GM23338 (cell line): ENCODE measurements at regions not wholly inside any gene's neighbourhood (a gene's known extent, or its start where the extent isn't known, plus 50 kb on each side); places are given as distances from the start of the nearest gene placed in this dataset.

Source experiments
- ATAC-seq: fragments of 200-7000 bp; cut with Tn5 transposase; 3 replicates; pipeline ENCODE4 v1.9.1; 2020
- DNase-seq: peaks from one replicate; pipeline ENCODE4 v3.0.0-alpha.2; 2015; ENCODE audit warnings: low spot score
- H2AFZ ChIP-seq: fragments of 200-600 bp; sonication (generic); 2 replicates; pipeline ENCODE4 v1.8.0; 2016; ENCODE audit warnings: antibody characterized with exemption, mild to moderate bottlenecking, moderate library complexity
- H3F3A ChIP-seq: fragments of 200-600 bp; sonication (generic); replicated peaks from 2 replicates; pipeline ENCODE4 v1.8.0; 2017; ENCODE audit warnings: antibody characterized with exemption, mixed run types, low read depth
- H3K27ac ChIP-seq: fragments of 200-600 bp; sonication (generic); 2 replicates; pipeline ENCODE4 v1.6.1; 2016; ENCODE audit warnings: low read depth
- H3K27me3 ChIP-seq: fragments of 200-600 bp; sonication (generic); 2 replicates; pipeline ENCODE4 v1.8.0; 2016; ENCODE audit warnings: mild to moderate bottlenecking, mixed run types, moderate library complexity; ENCODE audit not compliant: insufficient read depth
- H3K36me3 ChIP-seq: fragments of 200-600 bp; sonication (generic); 2 replicates; pipeline ENCODE4 v1.8.0; 2016; ENCODE audit warnings: mild to moderate bottlenecking; ENCODE audit not compliant: insufficient read depth
- H3K4me1 ChIP-seq: fragments of 200-600 bp; sonication (generic); 2 replicates; pipeline ENCODE4 v1.8.0; 2016; ENCODE audit warnings: mild to moderate bottlenecking, moderate library complexity; ENCODE audit not compliant: insufficient read depth
- H3K4me2 ChIP-seq: fragments of 200-600 bp; sonication (generic); 2 replicates; pipeline ENCODE4 v1.7.1; 2017; ENCODE audit warnings: mixed run types
- H3K4me3 ChIP-seq: fragments of 200-600 bp; sonication (generic); 2 replicates; pipeline ENCODE4 v1.6.1; 2016; ENCODE audit warnings: mixed run types
- H3K79me2 ChIP-seq: fragments of 200-600 bp; sonication (generic); replicated peaks from 2 replicates; pipeline ENCODE4 v1.8.0; 2017; ENCODE audit warnings: mild to moderate bottlenecking; ENCODE audit not compliant: insufficient read depth
- H3K9me2 ChIP-seq: fragments of 200-600 bp; sonication (generic); 2 replicates; pipeline ENCODE4 v1.8.0; 2017; ENCODE audit not compliant: insufficient read depth
- H4K20me1 ChIP-seq: fragments of 200-600 bp; sonication (generic); replicated peaks from 2 replicates; pipeline ENCODE4 v1.8.0; 2017; ENCODE audit warnings: mild to moderate bottlenecking; ENCODE audit not compliant: insufficient read depth
- H3K27ac Mint-ChIP-seq: 2 replicates; pipeline ENCODE4 v1.8.0; 2020; ENCODE audit warnings: inconsistent platforms, mild to moderate bottlenecking, moderate library complexity, mixed read lengths
- H3K27me3 Mint-ChIP-seq: 3 replicates; pipeline ENCODE4 v1.8.0; 2022; ENCODE audit warnings: low read depth, mild to moderate bottlenecking, moderate library complexity, mixed read lengths, inconsistent platforms; ENCODE audit not compliant: insufficient read depth, poor library complexity
- H3K36me3 Mint-ChIP-seq: 3 replicates; pipeline ENCODE4 v1.8.0; 2021; ENCODE audit warnings: low read depth, mild to moderate bottlenecking, inconsistent platforms, moderate library complexity, mixed read lengths
- H3K4me1 Mint-ChIP-seq: 3 replicates; pipeline ENCODE4 v1.8.0; 2020; ENCODE audit warnings: mild to moderate bottlenecking, inconsistent platforms, mixed read lengths
- H3K4me3 Mint-ChIP-seq: 3 replicates; pipeline ENCODE4 v1.8.0; 2021; ENCODE audit warnings: moderate library complexity, mild to moderate bottlenecking, inconsistent platforms, mixed read lengths
- H3K9me3 Mint-ChIP-seq: 3 replicates; pipeline ENCODE4 v1.8.0; 2020; ENCODE audit warnings: moderate library complexity, mild to moderate bottlenecking, inconsistent platforms, mixed read lengths
- CREB1 ChIP-seq: fragments of 250-450 bp; sonication (Bioruptor Pico); IDR thresholded peaks from 2 replicates; pipeline ENCODE4 v1.5.0; 2020; ENCODE audit warnings: low read depth, mild to moderate bottlenecking, moderate library complexity
- EZH2 ChIP-seq: fragments of 200-600 bp; sonication (generic); IDR thresholded peaks from one replicate; pipeline ENCODE4 v1.8.0; 2017; ENCODE audit warnings: antibody characterized with exemption, mild to moderate bottlenecking, low read depth; ENCODE audit not compliant: unreplicated experiment
- EZH2phosphoT487 ChIP-seq: fragments of 200-600 bp; sonication (generic); IDR thresholded peaks from one replicate; pipeline ENCODE4 v1.8.1; 2018; ENCODE audit warnings: antibody characterized with exemption; ENCODE audit not compliant: unreplicated experiment
- JUNB ChIP-seq: IDR thresholded peaks from one replicate; pipeline ENCODE4 v1.6.1; 2016; ENCODE audit warnings: antibody characterized with exemption; ENCODE audit not compliant: unreplicated experiment
- NANOG ChIP-seq: IDR thresholded peaks from 2 replicates; pipeline ENCODE4 v1.6.1; 2016; ENCODE audit warnings: antibody characterized with exemption, borderline replicate concordance
- POLR2AphosphoS5 ChIP-seq: IDR thresholded peaks from 2 replicates; pipeline ENCODE4 v1.6.1; 2016; ENCODE audit warnings: antibody characterized with exemption, low read depth
- STAT1 ChIP-seq: IDR thresholded peaks from one replicate; pipeline ENCODE4 v1.6.1; 2016; ENCODE audit warnings: antibody characterized with exemption; ENCODE audit not compliant: unreplicated experiment
- ZNF114 ChIP-seq: fragments of 250-450 bp; sonication (Bioruptor Pico); IDR thresholded peaks from 2 replicates; pipeline ENCODE4 v1.5.0; 2020; ENCODE audit warnings: mild to moderate bottlenecking, moderate library complexity
- ZNF331 ChIP-seq: fragments of 250-450 bp; sonication (Bioruptor Pico); IDR thresholded peaks from 2 replicates; pipeline ENCODE4 v1.5.0; 2020; ENCODE audit warnings: low read depth, mild to moderate bottlenecking, moderate library complexity
- TF ChIP-seq, protein P1 (sequence below): IDR thresholded peaks from 2 replicates; pipeline ENCODE4 v1.6.1; 2016; ENCODE audit warnings: antibody characterized with exemption
- TF ChIP-seq, protein P2 (sequence below): fragments of 250-450 bp; sonication (Bioruptor Pico); IDR thresholded peaks from 2 replicates; pipeline ENCODE4 v1.5.0; 2020; ENCODE audit warnings: mild to moderate bottlenecking, moderate library complexity
- TF ChIP-seq, protein P3 (sequence below), 2 experiments: fragments of 200-600 bp in 1 of 2; sonication (generic) in 1 of 2; conservative IDR thresholded peaks; 2 replicates each; pipeline versions ENCODE4 v1.5.1 to v1.6.1; 2016 to 2017; ENCODE audit warnings: antibody characterized with exemption in 2 of 2, low read depth in 2 of 2, mild to moderate bottlenecking in 2 of 2, moderate library complexity in 1 of 2
- TF ChIP-seq, protein P4 (sequence below): IDR thresholded peaks from one replicate; pipeline ENCODE4 v1.6.1; 2018; ENCODE audit warnings: antibody characterized with exemption; ENCODE audit not compliant: unreplicated experiment

DNA sequence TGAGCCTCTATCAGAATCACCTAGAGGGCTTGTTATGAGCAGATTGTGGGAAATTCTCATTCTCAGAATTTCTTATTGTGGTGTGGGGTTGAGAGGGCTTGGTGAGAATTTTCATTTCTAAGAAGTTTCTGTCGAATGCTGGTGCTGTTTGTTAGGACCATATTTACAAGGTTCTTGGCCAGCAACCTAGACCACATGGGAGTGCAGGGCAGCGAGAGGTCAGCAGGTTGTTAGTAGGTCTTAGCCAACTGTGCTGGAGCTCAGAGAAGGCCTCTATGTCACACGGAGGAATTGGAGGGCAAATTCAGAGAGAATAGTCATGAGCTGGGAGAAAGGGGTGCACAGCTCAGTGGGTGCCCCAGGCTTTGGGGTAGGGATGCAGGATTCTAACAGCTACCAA lies 357.0 kb downstream of the LRRC70 start:
- ATAC-seq (no peak), DNase-seq (no peak)
- Histone ChIP-seq H4K20me1 (no peaks in the 10 kb centered on the region), H3K79me2 (no peaks in the 10 kb centered on the region), H3K9me2 (peaks cover 8% of the 10 kb centered on the region; the same call in 1 of the 2 replicates), H3K36me3 (no peaks in the 10 kb centered on the region), H3K4me1 (peaks cover 9% of the 10 kb centered on the region; the same call in 1 of the 2 replicates), H3K27ac (no peak overlapping the region), H2AFZ (no peak overlapping the region), H3K27me3 (no peaks in the 10 kb centered on the region), H3F3A (no peaks in the 10 kb centered on the region), H3K4me3 (no peak overlapping the region), H3K4me2 (no peak overlapping the region)
- H3K27me3 Mint-ChIP-seq = no peaks in the 10 kb centered on the region
- H3K9me3 Mint-ChIP-seq = no peaks in the 10 kb centered on the region
- TF ChIP-seq, protein P1, sequence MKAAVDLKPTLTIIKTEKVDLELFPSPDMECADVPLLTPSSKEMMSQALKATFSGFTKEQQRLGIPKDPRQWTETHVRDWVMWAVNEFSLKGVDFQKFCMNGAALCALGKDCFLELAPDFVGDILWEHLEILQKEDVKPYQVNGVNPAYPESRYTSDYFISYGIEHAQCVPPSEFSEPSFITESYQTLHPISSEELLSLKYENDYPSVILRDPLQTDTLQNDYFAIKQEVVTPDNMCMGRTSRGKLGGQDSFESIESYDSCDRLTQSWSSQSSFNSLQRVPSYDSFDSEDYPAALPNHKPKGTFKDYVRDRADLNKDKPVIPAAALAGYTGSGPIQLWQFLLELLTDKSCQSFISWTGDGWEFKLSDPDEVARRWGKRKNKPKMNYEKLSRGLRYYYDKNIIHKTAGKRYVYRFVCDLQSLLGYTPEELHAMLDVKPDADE = no peak
- TF ChIP-seq ZNF114 (CRISPR knock-in tag) = no peak
- TF ChIP-seq, protein P2, sequence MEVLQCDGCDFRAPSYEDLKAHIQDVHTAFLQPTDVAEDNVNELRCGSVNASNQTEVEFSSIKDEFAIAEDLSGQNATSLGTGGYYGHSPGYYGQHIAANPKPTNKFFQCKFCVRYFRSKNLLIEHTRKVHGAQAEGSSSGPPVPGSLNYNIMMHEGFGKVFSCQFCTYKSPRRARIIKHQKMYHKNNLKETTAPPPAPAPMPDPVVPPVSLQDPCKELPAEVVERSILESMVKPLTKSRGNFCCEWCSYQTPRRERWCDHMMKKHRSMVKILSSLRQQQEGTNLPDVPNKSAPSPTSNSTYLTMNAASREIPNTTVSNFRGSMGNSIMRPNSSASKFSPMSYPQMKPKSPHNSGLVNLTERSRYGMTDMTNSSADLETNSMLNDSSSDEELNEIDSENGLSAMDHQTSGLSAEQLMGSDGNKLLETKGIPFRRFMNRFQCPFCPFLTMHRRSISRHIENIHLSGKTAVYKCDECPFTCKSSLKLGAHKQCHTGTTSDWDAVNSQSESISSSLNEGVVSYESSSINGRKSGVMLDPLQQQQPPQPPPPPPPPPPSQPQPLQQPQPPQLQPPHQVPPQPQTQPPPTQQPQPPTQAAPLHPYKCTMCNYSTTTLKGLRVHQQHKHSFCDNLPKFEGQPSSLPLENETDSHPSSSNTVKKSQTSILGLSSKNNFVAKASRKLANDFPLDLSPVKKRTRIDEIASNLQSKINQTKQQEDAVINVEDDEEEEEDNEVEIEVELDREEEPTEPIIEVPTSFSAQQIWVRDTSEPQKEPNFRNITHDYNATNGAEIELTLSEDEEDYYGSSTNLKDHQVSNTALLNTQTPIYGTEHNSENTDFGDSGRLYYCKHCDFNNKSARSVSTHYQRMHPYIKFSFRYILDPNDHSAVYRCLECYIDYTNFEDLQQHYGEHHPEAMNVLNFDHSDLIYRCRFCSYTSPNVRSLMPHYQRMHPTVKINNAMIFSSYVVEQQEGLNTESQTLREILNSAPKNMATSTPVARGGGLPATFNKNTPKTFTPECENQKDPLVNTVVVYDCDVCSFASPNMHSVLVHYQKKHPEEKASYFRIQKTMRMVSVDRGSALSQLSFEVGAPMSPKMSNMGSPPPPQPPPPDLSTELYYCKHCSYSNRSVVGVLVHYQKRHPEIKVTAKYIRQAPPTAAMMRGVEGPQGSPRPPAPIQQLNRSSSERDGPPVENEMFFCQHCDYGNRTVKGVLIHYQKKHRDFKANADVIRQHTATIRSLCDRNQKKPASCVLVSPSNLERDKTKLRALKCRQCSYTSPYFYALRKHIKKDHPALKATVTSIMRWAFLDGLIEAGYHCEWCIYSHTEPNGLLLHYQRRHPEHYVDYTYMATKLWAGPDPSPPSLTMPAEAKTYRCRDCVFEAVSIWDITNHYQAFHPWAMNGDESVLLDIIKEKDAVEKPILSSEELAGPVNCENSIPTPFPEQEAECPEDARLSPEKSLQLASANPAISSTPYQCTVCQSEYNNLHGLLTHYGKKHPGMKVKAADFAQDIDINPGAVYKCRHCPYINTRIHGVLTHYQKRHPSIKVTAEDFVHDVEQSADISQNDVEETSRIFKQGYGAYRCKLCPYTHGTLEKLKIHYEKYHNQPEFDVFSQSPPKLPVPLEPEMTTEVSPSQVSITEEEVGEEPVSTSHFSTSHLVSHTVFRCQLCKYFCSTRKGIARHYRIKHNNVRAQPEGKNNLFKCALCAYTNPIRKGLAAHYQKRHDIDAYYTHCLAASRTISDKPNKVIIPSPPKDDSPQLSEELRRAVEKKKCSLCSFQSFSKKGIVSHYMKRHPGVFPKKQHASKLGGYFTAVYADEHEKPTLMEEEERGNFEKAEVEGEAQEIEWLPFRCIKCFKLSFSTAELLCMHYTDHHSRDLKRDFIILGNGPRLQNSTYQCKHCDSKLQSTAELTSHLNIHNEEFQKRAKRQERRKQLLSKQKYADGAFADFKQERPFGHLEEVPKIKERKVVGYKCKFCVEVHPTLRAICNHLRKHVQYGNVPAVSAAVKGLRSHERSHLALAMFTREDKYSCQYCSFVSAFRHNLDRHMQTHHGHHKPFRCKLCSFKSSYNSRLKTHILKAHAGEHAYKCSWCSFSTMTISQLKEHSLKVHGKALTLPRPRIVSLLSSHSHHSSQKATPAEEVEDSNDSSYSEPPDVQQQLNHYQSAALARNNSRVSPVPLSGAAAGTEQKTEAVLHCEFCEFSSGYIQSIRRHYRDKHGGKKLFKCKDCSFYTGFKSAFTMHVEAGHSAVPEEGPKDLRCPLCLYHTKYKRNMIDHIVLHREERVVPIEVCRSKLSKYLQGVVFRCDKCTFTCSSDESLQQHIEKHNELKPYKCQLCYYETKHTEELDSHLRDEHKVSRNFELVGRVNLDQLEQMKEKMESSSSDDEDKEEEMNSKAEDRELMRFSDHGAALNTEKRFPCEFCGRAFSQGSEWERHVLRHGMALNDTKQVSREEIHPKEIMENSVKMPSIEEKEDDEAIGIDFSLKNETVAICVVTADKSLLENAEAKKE (CRISPR knock-in tag) = no peak
- no peak for TF ChIP-seq CREB1
- TF ChIP-seq NANOG = no peak
- TF ChIP-seq ZNF331 = no peak
- TF ChIP-seq, protein P3, sequence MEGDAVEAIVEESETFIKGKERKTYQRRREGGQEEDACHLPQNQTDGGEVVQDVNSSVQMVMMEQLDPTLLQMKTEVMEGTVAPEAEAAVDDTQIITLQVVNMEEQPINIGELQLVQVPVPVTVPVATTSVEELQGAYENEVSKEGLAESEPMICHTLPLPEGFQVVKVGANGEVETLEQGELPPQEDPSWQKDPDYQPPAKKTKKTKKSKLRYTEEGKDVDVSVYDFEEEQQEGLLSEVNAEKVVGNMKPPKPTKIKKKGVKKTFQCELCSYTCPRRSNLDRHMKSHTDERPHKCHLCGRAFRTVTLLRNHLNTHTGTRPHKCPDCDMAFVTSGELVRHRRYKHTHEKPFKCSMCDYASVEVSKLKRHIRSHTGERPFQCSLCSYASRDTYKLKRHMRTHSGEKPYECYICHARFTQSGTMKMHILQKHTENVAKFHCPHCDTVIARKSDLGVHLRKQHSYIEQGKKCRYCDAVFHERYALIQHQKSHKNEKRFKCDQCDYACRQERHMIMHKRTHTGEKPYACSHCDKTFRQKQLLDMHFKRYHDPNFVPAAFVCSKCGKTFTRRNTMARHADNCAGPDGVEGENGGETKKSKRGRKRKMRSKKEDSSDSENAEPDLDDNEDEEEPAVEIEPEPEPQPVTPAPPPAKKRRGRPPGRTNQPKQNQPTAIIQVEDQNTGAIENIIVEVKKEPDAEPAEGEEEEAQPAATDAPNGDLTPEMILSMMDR (conservative IDR thresholded peaks at IDR 0.05; ENCODE audit: low read depth in 2 of 2) = no peak
- TF ChIP-seq STAT1 = no peak
- TF ChIP-seq, protein P4, sequence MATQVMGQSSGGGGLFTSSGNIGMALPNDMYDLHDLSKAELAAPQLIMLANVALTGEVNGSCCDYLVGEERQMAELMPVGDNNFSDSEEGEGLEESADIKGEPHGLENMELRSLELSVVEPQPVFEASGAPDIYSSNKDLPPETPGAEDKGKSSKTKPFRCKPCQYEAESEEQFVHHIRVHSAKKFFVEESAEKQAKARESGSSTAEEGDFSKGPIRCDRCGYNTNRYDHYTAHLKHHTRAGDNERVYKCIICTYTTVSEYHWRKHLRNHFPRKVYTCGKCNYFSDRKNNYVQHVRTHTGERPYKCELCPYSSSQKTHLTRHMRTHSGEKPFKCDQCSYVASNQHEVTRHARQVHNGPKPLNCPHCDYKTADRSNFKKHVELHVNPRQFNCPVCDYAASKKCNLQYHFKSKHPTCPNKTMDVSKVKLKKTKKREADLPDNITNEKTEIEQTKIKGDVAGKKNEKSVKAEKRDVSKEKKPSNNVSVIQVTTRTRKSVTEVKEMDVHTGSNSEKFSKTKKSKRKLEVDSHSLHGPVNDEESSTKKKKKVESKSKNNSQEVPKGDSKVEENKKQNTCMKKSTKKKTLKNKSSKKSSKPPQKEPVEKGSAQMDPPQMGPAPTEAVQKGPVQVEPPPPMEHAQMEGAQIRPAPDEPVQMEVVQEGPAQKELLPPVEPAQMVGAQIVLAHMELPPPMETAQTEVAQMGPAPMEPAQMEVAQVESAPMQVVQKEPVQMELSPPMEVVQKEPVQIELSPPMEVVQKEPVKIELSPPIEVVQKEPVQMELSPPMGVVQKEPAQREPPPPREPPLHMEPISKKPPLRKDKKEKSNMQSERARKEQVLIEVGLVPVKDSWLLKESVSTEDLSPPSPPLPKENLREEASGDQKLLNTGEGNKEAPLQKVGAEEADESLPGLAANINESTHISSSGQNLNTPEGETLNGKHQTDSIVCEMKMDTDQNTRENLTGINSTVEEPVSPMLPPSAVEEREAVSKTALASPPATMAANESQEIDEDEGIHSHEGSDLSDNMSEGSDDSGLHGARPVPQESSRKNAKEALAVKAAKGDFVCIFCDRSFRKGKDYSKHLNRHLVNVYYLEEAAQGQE = no peak
- TF ChIP-seq EZH2 = no peak
- no peak for TF ChIP-seq EZH2phosphoT487
- TF ChIP-seq POLR2AphosphoS5 = no peak
- no peak for TF ChIP-seq JUNB
- H3K36me3 Mint-ChIP-seq = no peaks in the 10 kb centered on the region
- peaks cover 11% of the 10 kb centered on the region; the same call in 2 of the 3 replicates for H3K4me1 Mint-ChIP-seq
- no peak overlapping the region for H3K4me3 Mint-ChIP-seq
- 0 out of 2 replicates have a peak overlapping the region, but pooled peaks have one; percentile 20 for H3K27ac Mint-ChIP-seq
